H9 (cell line): ENCODE measurements at regions not wholly inside any gene's neighbourhood (a gene's known extent, or its start where the extent isn't known, plus 50 kb on each side); places are given as distances from the start of the nearest gene placed in this dataset.
A peak's percentile ranks its signal among the peaks of the same experiment; 100 is the strongest.

Source experiments
- DNase-seq: peaks from one replicate; pipeline ENCODE4 v3.0.0-alpha.2; 2017
- H2AFZ ChIP-seq: one replicate; pipeline ENCODE4 v1.6.1; 2013; ENCODE audit warnings: mild to moderate bottlenecking, low read length, control low read depth, moderate library complexity
- H2AK5ac ChIP-seq: 2 replicates; pipeline ENCODE4 v1.6.1; 2013; ENCODE audit warnings: low read length, control low read depth, mixed read lengths; ENCODE audit not compliant: insufficient read length
- H2BK120ac ChIP-seq: one replicate; pipeline ENCODE4 v1.6.1; 2013; ENCODE audit warnings: low read depth, mild to moderate bottlenecking, low read length, control low read depth, inconsistent platforms; ENCODE audit not compliant: poor library complexity, severe bottlenecking
- H2BK12ac ChIP-seq: 2 replicates; pipeline ENCODE4 v1.6.1; 2013; ENCODE audit warnings: low read length, control low read depth, mixed read lengths, low read depth; ENCODE audit not compliant: insufficient read length
- H2BK15ac ChIP-seq: 2 replicates; pipeline ENCODE4 v1.6.1; 2013; ENCODE audit warnings: low read depth, low read length, control low read depth
- H2BK20ac ChIP-seq: one replicate; pipeline ENCODE4 v1.6.1; 2013; ENCODE audit warnings: low read depth, mild to moderate bottlenecking, low read length, control low read depth, inconsistent platforms; ENCODE audit not compliant: poor library complexity, severe bottlenecking
- H2BK5ac ChIP-seq: 2 replicates; pipeline ENCODE4 v1.6.1; 2013; ENCODE audit warnings: low read length, control low read depth, mixed read lengths; ENCODE audit not compliant: insufficient read length
- H3K14ac ChIP-seq: 2 replicates; pipeline ENCODE4 v1.6.1; 2013; ENCODE audit warnings: low read length, control low read depth; ENCODE audit not compliant: insufficient read depth
- H3K18ac ChIP-seq: 2 replicates; pipeline ENCODE4 v1.6.1; 2013; ENCODE audit warnings: low read depth, mild to moderate bottlenecking, mixed read lengths, low read length, control low read depth; ENCODE audit not compliant: insufficient read length
- H3K23ac ChIP-seq: 2 replicates; pipeline ENCODE4 v1.6.1; 2013; ENCODE audit warnings: low read length, control low read depth, mixed read lengths, low read depth; ENCODE audit not compliant: insufficient read length
- H3K23me2 ChIP-seq: 2 replicates; pipeline ENCODE4 v1.6.1; 2013; ENCODE audit warnings: low read depth, mild to moderate bottlenecking, mixed read lengths, low read length, control low read depth; ENCODE audit not compliant: insufficient read length, poor library complexity, severe bottlenecking
- H3K27ac ChIP-seq: 2 replicates; pipeline ENCODE4 v1.5.1; 2013; ENCODE audit warnings: low read length, control low read depth, mixed read lengths, low read depth; ENCODE audit not compliant: insufficient read length
- H3K27me3 ChIP-seq: 2 replicates; pipeline ENCODE4 v1.6.1; 2013; ENCODE audit warnings: low read length, control low read depth, inconsistent platforms; ENCODE audit not compliant: insufficient read depth
- H3K4ac ChIP-seq: 2 replicates; pipeline ENCODE4 v1.6.1; 2013; ENCODE audit warnings: low read depth, mild to moderate bottlenecking, control low read depth, inconsistent platforms, low read length, moderate library complexity
- H3K4me1 ChIP-seq: 2 replicates; pipeline ENCODE4 v1.6.1; 2013; ENCODE audit warnings: low read length, control low read depth, inconsistent platforms; ENCODE audit not compliant: insufficient read depth
- H3K4me2 ChIP-seq: 2 replicates; pipeline ENCODE4 v1.6.1; 2013; ENCODE audit warnings: low read length, control low read depth, mixed read lengths; ENCODE audit not compliant: insufficient read length, insufficient read depth
- H3K56ac ChIP-seq: 2 replicates; pipeline ENCODE4 v1.6.1; 2013; ENCODE audit warnings: low read depth, mild to moderate bottlenecking, mixed read lengths, low read length, control low read depth; ENCODE audit not compliant: insufficient read length
- H3K79me1 ChIP-seq: 2 replicates; pipeline ENCODE4 v1.6.1; 2013; ENCODE audit warnings: low read depth, mild to moderate bottlenecking, moderate library complexity, low read length, control low read depth, inconsistent platforms; ENCODE audit not compliant: insufficient read depth, poor library complexity, severe bottlenecking
- H3K79me2 ChIP-seq: 2 replicates; pipeline ENCODE4 v1.6.1; 2013; ENCODE audit warnings: low read length, control low read depth, inconsistent platforms; ENCODE audit not compliant: insufficient read depth
- H3K9ac ChIP-seq: 2 replicates; pipeline ENCODE4 v1.6.1; 2013; ENCODE audit warnings: low read length, control low read depth, mixed read lengths; ENCODE audit not compliant: insufficient read length; ENCODE audit errors: extremely low read depth
- H3K9me3 ChIP-seq: one replicate; pipeline ENCODE4 v1.6.1; 2013; ENCODE audit warnings: low read depth, low read length, inconsistent platforms; ENCODE audit not compliant: control insufficient read depth
- H3T11ph ChIP-seq: one replicate; pipeline ENCODE4 v1.6.1; 2013; ENCODE audit warnings: mild to moderate bottlenecking, low read length, control low read depth, inconsistent platforms
- H4K20me1 ChIP-seq: one replicate; pipeline ENCODE4 v1.6.1; 2013; ENCODE audit not compliant: control insufficient read depth, insufficient read length, insufficient read depth
- H4K5ac ChIP-seq: 2 replicates; pipeline ENCODE4 v1.6.1; 2013; ENCODE audit warnings: low read depth, mild to moderate bottlenecking, mixed read lengths, low read length, control low read depth; ENCODE audit not compliant: insufficient read length
- H4K8ac ChIP-seq: replicated peaks from 2 replicates; pipeline ENCODE4 v1.6.1; 2013; ENCODE audit warnings: low read length, control low read depth, mixed read lengths, low read depth; ENCODE audit not compliant: insufficient read length
- H4K91ac ChIP-seq: 2 replicates; pipeline ENCODE4 v1.6.1; 2013; ENCODE audit warnings: low read depth, mild to moderate bottlenecking, moderate library complexity, mixed read lengths, low read length, control low read depth; ENCODE audit not compliant: insufficient read length
- H3K27ac Mint-ChIP-seq, 3 experiments: 2 replicates in 2 of 3; 3 replicates in 1 of 3; pipeline ENCODE4 v1.8.0; 2020 to 2021; ENCODE audit warnings: mixed read lengths in 3 of 3, mild to moderate bottlenecking in 1 of 3, moderate library complexity in 1 of 3
- H3K27me3 Mint-ChIP-seq: 2 replicates; pipeline ENCODE4 v1.8.0; 2021; ENCODE audit warnings: low read depth, mild to moderate bottlenecking, moderate library complexity, mixed read lengths
- H3K36me3 Mint-ChIP-seq, 3 experiments: 2 replicates in 2 of 3; 3 replicates in 1 of 3; pipeline ENCODE4 v1.8.0; 2020 to 2021; ENCODE audit warnings: low read depth in 3 of 3, mixed read lengths in 3 of 3; ENCODE audit not compliant: insufficient read depth in 1 of 3
- H3K4me1 Mint-ChIP-seq, 2 experiments: 2 replicates each; pipeline ENCODE4 v1.8.0; 2020; ENCODE audit warnings: mixed read lengths in 2 of 2
- H3K4me3 Mint-ChIP-seq, 2 experiments: 2 replicates in 1 of 2; 3 replicates in 1 of 2; pipeline ENCODE4 v1.8.0; 2020 to 2021; ENCODE audit warnings: mild to moderate bottlenecking in 2 of 2, mixed read lengths in 2 of 2, moderate library complexity in 1 of 2
- H3K9me3 Mint-ChIP-seq, 2 experiments: 2 replicates in 1 of 2; 3 replicates in 1 of 2; pipeline ENCODE4 v1.8.0; 2020; ENCODE audit warnings: mild to moderate bottlenecking in 2 of 2, mixed read lengths in 2 of 2, moderate library complexity in 1 of 2
- CTCF ChIP-seq: fragments of 200-600 bp; sonication (generic); conservative IDR thresholded peaks from 3 replicates; pipeline ENCODE4 v1.8.0; 2021; ENCODE audit warnings: antibody characterized with exemption, mild to moderate bottlenecking
- WGBS: extraction: QIAGEN DNeasy Blood & Tissue Kit; methylation state at CpG from one replicate; pipeline ENCODE4 v1.1.7; 2013; ENCODE audit warnings: missing lambda C conversion rate, low lambda C conversion rate, mixed read lengths; ENCODE audit not compliant: insufficient read length; ENCODE audit errors: extremely low coverage; 5-methylcytosine and 5-hydroxymethylcytosine counted together

- Mint-ChIP-seq H3K4me3 (peak overlapping the region in 1 of 2 experiments; percentile 46; a peak in 2 of 5 replicates), H3K27me3 (no peaks in the 10 kb centered on the region), H3K4me1 (peaks cover 68 to 70% of the 10 kb centered on the region in 2 experiments), H3K36me3 (peaks cover 0 to 4% (median 2%) of the 10 kb centered on the region in 3 experiments; a peak in 4 of 7 replicates), H3K9me3 (peaks cover 7 to 8% of the 10 kb centered on the region in 2 experiments), H3K27ac (peak overlapping the region in 2 of 3 experiments; percentile 44 to 91; a peak in 3 of 7 replicates)
- Histone ChIP-seq H3T11ph (no peak overlapping the region), H3K4ac (no peak overlapping the region), H3K79me2 (no peaks in the 10 kb centered on the region), H2BK12ac (no peak overlapping the region), H3K27me3 (no peaks in the 10 kb centered on the region), H2BK120ac (no peak overlapping the region), H3K9ac (no peak overlapping the region), H2BK5ac (no peak overlapping the region), H4K8ac (no peak overlapping the region), H2BK15ac (no peak overlapping the region), H2AFZ (no peak overlapping the region), H3K23ac (no peak overlapping the region), H2BK20ac (no peak overlapping the region), H3K79me1 (no peaks in the 10 kb centered on the region), H3K4me2 (no peak overlapping the region), H3K9me3 (no peaks in the 10 kb centered on the region), H4K20me1 (no peaks in the 10 kb centered on the region), H3K56ac (no peak overlapping the region), H3K23me2 (no peaks in the 10 kb centered on the region), H3K18ac (no peak overlapping the region), H2AK5ac (no peak overlapping the region), H3K4me1 (peaks cover 9% of the 10 kb centered on the region; the same call in 1 of the 2 replicates), H3K14ac (no peak overlapping the region), H4K91ac (no peak overlapping the region), H3K27ac (no peak overlapping the region), H4K5ac (no peak overlapping the region)
- DNase-seq = no peak
- TF ChIP-seq CTCF = no peak
- WGBS = no CpG with 5 or more reads among the region's 7 CpGs
Measured at GRCh38 chr16:47886139-47886538, 269.7 kb downstream of the ABCC12 start.
